HG03439 (cell line): ENCODE measurements at regions not wholly inside any gene's neighbourhood (a gene's known extent, or its start where the extent isn't known, plus 50 kb on each side); places are given as distances from the start of the nearest gene placed in this dataset.

Source experiments
- ATAC-seq: cut with Tn5 transposase; IDR thresholded peaks from one replicate; pipeline ENCODE4 v1.9.1; 2021; ENCODE audit warnings: mild to moderate bottlenecking, moderate library complexity; ENCODE audit not compliant: unreplicated experiment

DNA sequence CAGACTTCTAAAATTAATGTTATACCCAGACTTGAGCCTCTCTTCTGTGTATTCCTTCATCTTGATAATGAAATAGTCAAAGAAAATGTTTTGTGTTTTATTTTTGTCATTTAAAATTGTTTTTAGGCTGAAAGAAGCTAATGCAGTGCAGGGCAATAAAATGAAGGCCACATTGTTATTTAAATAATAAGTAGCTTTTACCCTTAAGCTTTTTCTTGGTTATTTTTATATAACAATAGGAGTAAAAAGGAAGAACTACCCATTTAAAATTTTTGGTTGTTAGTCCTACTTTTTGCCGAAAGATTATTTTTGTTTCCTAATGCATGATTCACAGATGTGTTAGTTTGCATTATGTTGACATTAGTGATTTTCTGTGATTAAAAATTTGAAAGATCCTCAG is 181.0 kb upstream of the MEOX2 start:
- ATAC-seq, result no peak

DNA sequence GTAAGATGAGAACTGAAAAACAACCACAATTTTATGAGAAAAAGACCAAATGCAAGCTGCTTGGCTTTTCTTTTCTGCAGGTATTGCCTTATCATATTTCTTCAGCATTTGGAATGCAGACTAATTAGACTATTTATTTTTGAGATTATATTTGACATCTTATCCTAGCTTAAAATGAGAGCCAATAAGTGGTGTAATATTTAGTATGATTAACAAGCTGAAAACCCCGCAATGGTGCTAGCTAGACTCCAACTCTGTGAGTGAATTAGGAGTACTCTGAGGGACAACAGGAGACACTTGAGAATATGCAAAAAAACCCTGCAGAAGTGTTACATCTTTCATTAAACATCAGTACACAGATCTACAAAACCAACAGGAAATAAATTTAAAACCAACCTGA is 180.3 kb upstream of the MEOX2 start:
- no peak for ATAC-seq

DNA sequence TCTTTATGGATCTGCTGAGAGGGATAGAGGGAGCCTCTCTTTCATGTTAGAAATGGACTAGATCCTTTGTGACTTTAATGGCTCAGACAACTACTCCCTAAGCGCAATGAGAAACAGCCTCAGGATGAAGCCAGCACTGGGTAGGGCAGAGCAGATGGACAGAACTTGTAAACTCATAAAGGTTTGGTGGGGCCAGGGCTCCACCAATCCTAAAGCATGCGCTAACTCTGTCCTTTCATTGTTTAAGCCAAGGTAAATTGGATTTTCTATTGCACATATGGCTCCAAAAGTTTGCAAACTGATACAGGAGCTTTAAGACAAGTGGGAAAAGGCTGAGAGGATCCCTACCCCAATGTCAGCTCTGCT is 178.1 kb upstream of the MEOX2 start:
- ATAC-seq, result no peak

DNA sequence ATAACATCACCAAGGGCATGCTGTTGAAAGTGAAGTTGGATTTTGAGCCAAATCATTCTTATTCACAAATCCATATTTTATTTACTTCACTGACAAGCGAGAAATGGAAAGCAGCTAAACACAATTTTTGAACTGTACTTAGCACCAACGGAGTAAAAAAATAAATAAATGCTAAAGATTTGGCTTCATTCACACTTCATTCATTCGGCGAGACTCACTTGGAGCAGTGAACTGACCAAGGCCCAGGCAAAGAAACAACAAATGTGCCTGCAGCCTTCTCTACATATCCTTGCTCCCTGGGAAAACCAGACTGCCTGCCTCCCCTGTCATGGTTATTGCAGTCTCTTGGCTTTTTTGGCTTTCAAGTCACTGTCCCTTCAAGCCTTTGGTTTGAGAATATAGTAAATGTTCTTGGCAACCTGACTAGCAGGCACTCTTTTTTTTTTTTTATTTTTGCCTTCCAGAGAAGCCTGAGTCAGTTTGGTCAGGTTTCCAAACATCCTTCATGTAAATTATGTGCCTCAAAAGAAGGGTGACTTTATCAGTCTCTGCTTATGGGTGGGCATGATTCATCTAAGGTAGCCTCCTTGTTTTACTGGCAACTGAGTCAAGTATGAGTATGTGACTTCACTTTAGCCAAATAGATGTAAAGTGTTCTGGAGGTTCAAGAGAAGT is 177.6 kb upstream of the MEOX2 start:
- no peak for ATAC-seq

DNA sequence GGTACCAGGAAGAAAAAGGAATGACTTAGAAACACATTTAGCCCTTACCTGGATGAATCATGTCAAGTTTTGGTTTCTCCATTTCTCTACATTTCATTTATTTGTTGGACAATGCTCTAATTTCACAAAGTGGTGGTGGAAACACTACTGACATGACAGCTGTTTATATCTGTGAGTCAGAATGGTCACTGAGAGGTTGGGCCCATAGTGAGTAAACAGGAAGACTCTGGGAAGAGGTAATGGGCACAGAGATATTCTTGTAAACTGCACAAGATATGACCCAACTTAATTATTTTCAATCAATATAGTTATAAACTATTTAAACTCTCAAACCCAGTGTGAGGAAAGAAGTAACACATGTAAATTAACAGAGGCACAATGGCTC is 176.3 kb upstream of the MEOX2 start:
- no peak for ATAC-seq

DNA sequence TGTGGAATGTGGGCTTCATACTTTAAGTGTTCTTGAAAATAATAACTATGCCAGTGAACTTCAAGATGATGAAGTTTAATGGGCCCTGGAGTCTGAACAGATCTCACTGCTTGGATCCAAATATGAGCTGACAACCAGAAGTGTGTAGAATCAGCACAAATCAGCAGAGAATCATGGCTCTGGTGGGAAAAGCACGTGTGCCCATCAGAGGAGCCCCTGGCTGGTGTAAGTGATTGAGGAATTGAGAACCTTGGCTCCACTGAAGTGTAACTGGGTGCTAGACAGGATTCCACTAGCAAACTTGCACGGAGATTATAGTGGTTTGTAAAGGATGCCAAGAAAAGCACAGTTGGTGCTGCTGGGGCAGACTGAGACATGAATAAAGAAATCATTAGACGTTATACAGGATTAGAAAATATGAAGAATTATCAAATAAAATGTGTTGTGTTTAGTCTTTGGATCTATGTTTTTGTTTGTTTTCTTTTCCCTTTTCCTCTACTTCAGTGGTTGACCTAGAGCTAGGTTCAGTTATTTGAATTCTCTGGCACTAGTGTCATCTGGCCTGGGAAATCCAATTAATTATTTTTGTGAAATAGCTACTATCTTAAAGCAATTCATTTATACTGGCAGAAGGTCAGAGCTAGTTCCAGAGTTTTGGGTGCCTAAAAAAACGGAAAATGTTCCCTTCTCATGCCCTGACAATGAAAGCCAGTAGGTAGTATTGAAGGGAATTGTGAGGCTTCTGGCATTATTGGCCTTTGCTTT is 175.7 kb upstream of the MEOX2 start:
- ATAC-seq, result no peak

DNA sequence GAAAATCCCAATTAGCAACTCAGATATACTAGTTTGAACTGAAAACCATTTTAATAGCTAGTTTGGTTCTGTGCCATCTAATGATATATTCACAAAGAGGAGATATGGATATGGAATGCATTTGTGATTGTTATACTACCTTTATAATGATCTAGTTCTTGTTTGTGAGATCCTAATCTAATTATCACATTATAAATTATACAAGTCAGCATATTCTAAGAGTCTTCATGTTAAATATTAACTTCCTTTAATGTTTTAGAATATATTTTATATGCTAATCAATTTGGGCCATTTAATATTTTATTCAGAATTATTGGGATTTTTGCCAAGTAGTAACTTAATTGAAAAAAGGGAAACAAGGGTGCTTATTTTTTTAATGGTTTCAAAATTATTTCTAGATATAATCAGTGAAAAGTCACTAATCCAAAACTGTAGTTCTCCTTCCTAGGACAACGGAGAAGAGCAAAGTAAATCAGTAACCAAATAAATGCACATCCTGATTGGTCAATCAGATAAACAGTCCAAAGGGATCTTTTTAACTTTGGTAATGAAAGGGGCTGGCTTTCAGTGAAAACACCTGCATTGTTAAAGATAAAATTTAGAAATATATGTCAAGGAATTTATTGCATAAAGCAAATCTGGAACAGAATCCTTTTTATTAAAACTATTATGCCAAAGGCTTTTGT is 173.9 kb upstream of the MEOX2 start:
- ATAC-seq, result no peak

DNA sequence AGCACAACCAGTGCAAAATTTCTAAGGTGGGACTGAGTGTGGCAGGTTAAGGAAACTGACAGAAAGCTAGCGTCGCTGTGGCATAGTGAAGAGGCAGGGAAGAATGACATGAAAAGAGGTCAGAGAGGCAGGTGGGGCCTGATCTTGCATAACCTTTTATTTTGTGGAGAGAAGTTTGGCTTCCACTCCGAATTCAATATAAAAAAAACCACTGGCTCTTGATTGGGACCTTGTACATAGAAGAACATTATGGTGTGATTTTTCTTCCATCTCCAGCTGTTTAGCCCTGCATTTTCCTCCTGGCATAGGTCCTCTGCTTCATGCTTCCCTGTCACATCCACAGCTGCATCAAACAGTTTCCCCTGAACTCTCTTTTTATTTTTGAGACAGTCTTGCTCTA is 170.5 kb upstream of the MEOX2 start:
- no peak for ATAC-seq

DNA sequence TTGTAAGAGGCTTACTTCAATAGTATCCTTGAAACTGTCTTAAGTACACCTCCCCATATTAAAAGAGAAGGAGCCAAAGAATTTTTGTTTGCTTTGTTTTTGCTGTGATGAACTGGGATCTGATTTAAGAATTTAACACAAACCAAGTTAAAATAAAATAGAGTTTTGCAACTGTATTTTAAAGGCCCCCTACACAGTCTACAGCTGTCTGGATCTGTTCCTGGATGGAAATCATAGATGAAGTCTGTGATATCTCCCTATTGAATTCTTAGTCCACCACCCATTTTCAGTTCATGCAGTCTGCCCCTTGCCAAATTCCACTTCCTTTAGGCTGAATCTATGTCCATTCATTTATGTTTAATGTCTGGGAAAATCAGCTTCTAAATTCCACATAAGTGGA is 169.8 kb upstream of the MEOX2 start:
- no peak for ATAC-seq

DNA sequence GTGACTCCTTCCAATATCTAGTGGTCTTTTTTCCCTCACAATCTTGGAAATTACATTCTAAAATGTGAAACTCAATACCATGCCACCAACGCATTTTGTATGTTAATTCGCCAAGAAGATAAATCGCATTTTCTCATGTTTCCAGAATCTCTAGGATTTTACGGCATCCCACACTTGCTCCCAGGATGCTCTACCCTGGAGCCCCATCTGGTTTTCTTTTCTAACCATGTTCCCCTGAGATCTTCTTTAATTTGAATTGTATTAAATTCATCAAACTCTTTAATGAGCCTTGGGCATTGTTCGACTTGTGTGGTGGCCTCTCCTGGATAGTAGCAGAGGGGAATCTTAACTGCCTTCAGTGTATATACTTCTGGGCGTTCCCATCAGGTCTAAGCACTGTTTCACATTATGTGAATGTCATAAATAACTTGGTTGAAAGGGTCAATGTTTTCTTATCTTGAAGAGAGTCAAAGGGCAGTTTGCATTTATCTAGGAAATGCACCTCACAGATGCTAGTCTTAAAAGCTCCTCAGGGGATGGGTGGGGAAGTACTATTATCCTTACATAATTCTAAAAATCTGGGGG is 169.1 kb upstream of the MEOX2 start:
- ATAC-seq, result no peak

DNA sequence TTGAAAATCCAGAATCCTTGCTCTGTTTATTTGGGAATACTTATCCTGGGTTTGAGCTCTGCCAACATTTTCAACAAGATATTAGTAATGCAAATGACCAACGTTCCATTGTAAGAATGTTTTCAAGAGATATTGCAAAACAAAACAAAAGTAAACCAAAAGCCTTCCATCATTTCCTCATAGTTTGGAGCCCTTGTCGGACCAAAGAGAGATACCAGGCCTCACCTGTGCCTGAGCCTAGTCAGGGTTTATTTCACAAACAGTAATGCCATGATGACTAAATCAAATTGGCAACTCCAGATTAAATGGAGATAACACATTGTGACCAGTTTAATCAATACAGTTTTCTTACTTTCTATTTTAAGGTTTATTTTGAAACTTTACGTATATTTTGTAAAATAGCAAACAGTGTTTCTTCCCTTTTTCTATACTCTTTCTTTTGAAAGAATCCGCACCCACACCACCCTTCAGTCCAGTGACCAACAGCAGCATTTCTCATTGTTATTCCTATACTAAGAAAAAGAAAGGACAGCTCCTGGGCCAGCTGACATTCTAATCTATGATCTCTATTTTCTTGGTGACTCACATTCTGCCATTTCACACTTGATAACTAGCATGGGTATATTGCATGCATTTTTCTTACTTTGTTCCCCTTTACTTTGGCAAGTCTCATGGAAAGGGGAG is 168.5 kb upstream of the MEOX2 start:
- no peak for ATAC-seq

DNA sequence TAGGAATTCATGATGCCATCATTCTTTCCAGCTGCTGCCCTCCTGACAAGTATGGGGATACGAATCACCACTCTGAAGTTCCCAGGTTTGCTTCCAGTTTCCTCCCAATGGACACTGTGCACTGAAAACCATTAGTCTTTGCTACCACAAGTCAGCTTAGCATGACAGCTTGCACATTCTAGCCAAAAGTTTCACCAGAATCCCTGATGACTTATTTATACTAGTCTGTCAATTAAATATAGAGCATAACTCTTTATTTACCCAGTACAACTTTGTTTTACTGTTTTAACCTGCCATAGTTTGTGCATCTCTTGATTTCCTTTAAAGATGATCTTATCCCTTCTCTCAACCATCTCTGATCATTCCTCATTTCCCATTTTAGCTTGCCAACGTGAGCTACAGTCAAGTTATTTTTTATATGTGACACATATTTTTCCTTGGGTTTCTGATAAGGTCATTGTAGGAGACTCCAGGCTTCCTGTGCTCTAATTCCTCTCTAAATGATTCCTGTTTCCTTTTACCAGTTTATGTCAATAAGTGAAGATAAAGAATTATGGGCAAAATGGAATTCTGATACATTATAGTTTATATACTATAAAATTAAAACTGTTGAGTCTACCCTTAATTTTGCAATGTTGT is 167.5 kb upstream of the MEOX2 start:
- ATAC-seq, result no peak

DNA sequence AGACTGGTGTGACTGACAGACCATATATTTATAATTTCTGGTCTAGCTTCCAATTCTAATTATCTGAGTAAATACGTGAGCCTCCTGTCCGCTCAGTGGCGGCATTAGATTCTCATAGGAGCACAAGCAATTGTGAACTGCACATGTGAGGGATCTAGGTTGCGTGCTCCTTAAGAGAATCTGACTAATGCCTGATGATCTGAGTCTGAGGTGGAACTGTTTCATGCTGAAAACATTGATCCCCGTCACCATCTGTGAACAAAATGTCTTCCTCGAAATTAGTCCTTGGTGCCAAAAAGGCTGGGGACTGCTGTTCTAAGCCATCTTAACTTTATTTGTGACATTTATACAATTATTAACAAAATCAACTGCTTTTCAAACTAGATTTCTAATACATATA is 164.7 kb upstream of the MEOX2 start:
- no peak for ATAC-seq

DNA sequence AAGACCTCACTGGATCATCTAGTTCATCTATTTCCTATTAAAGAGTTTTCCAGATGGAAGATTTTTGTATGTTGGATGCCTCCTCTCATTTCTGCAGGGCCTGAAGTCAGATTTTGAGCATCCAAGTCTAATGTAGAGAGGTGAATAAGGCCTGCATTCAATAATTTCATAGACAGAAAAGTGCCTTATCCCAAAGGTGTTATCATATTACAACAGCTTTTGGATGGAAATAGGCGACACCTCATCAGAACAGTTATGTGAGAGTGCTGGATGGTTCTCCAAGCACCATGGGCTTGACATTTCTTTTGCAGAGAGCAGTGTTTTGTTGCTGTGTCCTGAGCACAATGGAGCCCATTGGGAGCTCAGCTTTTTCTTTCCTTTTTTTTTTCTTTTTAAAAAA is 162.4 kb upstream of the MEOX2 start:
- no peak for ATAC-seq

DNA sequence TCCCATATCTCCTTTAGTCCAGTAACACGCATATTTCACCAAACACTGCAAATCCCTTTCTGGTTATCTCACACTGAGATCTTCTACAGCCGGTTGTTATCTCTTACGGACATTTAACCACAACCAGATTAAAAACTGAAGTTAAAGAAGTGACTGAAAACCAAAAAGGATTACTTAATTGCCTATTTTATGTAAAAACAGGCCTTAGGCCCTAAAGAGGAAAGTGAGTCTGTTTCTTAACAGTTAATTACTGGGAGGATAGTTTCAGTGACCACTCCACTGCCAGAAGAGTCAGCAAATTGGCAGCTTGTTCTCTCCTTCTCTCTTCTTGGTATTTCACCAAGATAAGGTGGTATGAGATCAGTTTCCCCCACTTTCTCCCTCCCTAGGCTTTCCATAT is 161.9 kb upstream of the MEOX2 start:
- no peak for ATAC-seq

DNA sequence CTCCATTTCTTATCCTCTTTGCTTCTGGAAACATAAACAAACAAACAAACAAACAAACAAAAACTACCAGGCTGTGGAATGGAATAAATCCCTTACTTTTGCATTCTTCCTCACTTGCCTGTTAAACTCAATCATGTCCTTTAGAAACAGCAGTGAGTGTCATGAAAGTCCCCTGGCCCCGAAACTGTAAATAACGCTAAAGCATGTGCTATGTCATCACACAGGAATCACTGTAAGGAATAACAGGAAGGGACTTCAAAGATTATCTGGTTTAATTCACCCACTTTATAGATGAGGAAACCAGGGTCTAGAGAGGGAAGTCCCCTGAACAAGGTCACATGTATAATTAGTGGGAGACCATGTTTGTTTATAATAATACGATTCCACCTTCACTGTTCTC is 159.4 kb upstream of the MEOX2 start:
- no peak for ATAC-seq

DNA sequence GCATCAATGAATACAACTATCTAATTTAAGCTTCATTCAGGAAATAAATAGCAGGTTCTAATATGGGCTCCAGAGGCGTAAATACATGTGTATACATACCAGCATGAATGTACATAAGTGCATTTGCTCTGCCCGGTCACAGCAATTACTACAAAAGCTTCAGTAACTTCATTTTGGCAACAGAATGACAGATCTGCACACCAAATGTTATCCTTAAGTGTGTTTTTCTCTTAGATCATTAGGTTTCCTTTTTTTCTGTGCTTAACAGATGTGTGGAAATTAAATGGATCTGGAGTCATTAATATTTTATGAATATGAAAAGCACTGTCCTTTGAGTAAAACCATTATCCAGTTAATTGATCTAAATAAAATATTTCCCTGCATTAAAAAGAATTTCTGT is 159.0 kb upstream of the MEOX2 start:
- no peak for ATAC-seq

DNA sequence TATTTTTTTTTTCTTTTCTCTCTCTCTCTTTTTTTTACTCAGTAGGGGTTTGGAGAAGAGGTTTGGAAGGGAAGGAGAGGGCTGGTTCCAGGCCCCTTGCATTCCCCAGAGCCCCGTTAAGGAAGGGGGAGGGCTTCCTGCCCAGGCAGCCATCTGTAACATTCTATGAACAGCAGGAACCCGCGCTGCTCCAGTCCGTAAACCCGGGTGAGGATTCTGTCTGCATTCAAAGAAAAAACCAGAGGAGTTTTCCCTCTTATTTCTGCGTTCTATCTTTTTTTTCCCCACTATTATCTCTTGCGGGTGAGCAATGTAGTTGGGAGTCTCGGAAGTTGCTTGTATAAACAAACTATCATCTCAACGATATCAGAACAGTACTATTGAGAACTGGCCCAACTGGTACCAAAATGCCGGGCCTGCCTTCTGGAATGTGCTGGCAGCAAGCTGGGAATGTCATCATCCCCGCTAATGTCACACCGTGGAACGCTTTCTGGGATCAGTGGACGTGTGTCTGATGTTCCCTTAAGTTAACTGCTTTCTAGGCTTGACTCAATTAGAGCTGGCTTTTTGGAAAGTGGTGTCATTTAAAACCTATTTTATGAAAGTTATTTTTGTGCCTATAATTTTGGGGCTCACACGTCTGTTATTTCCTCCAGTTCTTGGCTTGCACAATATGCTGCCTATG is 153.1 kb upstream of the MEOX2 start:
- no peak for ATAC-seq

DNA sequence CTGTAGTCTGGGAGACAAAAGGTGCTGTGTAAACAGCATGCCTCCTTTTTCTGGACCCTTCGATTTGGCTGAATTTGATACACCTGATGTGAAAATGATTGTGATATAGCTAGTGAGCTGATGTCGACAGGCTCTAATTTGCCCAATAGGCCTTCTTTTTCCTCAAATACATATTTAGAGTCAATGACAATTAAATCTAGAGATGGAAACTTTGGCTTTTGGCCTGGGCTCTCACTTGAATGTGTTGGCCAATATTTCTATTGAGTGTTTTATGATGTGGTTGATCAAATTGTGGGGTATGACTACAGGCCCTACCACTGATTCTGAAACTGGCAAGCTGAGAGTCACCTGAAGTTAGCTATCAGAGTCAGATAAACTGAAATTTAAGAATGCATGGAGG is 151.8 kb upstream of the MEOX2 start:
- no peak for ATAC-seq

DNA sequence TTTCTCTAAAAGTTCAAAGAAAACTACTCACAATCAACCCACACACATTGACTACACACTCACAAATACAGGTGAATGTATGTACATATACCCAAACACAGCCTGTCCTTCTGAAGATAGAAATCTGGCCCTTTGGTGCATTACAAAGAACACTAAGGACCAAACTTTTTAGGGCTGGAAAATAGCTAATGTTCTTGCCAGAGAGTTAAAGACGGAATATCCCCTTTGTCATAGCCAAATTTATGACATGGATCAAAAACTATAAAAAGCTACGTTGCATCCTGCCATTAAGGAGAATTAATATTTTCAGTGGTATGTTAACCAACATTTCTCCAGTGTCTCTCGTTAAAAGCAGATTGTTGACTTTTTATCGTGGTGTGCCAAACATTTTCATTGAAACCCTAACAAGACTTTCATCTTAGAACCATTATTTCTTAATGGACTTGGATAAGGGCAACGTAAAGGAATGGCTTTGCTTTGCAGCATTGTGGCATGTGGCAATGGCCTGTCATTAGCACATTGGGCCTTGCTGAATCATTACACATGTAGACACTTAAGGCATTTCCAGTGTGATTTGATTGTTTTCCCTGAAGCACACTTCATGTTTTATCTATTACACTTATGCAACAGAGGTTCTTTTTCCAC is 150.9 kb upstream of the MEOX2 start:
- ATAC-seq, result no peak
